NT2/D1 (cell line): ENCODE measurements at regions not wholly inside any gene's neighbourhood (a gene's known extent, or its start where the extent isn't known, plus 50 kb on each side); places are given as distances from the start of the nearest gene placed in this dataset.

Experiments used
- SUZ12 ChIP-seq: IDR thresholded peaks from 2 replicates; pipeline ENCODE4 v1.6.1; 2011; ENCODE audit not compliant: insufficient read length, insufficient read depth; ENCODE audit errors: extremely low read depth
- YY1 ChIP-seq: IDR thresholded peaks from 2 replicates; pipeline ENCODE4 v1.6.1; 2011; ENCODE audit not compliant: insufficient read length, insufficient read depth
- ZNF274 ChIP-seq: IDR thresholded peaks from 2 replicates; pipeline ENCODE4 v1.6.1; 2011; ENCODE audit warnings: mild to moderate bottlenecking, low read depth, low read length

GRCh38 chr6:55937261-55937947, 62.0 kb upstream of the BMP5 start:
- TF ChIP-seq YY1: no peak
- no peak for TF ChIP-seq SUZ12
- no peak for TF ChIP-seq ZNF274
